Calu3 (cell line): ENCODE measurements at regions not wholly inside any gene's neighbourhood (a gene's known extent, or its start where the extent isn't known, plus 50 kb on each side); places are given as distances from the start of the nearest gene placed in this dataset.

Experiments
- BruUV-seq: library from RNA; stranded (reverse); fragments of 400-500 nt; replicated peaks from 2 replicates; lab custom pipeline; 2021; lab: Mats Ljungman, UMichigan
- CTCF ChIA-PET: fragments of 300-600 bp; sonication (Branson Sonifier 250); formaldehyde crosslinking; loops from one replicate; lab custom pipeline; 2022; ENCODE audit warnings: antibody characterized with exemption; lab: Charles Lee
- DNase-seq: peaks from one replicate; pipeline ENCODE4 v3.0.0; 2022
- H3K27ac Mint-ChIP-seq: one replicate; pipeline ENCODE4 v1.8.0; 2022; ENCODE audit warnings: mixed read lengths; ENCODE audit not compliant: unreplicated experiment
- H3K27me3 Mint-ChIP-seq: one replicate; pipeline ENCODE4 v1.8.0; 2022; ENCODE audit warnings: mixed read lengths; ENCODE audit not compliant: unreplicated experiment
- H3K36me3 Mint-ChIP-seq: one replicate; pipeline ENCODE4 v1.8.0; 2022; ENCODE audit warnings: mild to moderate bottlenecking, moderate library complexity, mixed read lengths; ENCODE audit not compliant: insufficient read depth, unreplicated experiment
- H3K4me1 Mint-ChIP-seq: one replicate; pipeline ENCODE4 v1.8.0; 2022; ENCODE audit warnings: mild to moderate bottlenecking, low read depth, mixed read lengths; ENCODE audit not compliant: unreplicated experiment
- H3K4me3 Mint-ChIP-seq: one replicate; pipeline ENCODE4 v1.8.0; 2022; ENCODE audit warnings: mild to moderate bottlenecking, low read depth, moderate library complexity, mixed read lengths; ENCODE audit not compliant: unreplicated experiment
- H3K9me3 Mint-ChIP-seq: one replicate; pipeline ENCODE4 v1.8.0; 2022; ENCODE audit warnings: low read depth, mixed read lengths; ENCODE audit not compliant: unreplicated experiment
- CTCF ChIP-seq: fragments of 200-600 bp; IDR thresholded peaks from one replicate; pipeline ENCODE4 v1.8.0; 2022; ENCODE audit warnings: antibody characterized with exemption; ENCODE audit not compliant: unreplicated experiment
- intact Hi-C: fragments of 100-400 bp; cut with micrococcal nuclease; formaldehyde crosslinking; loops from one replicate; pipeline ENCODE4 v1.10.0; 2022; ENCODE audit not compliant: unreplicated experiment

- H3K27me3 Mint-ChIP-seq, result no peaks in the 10 kb centered on the region
- H3K36me3 Mint-ChIP-seq, result no peaks in the 10 kb centered on the region
- BruUV-seq, result no TSS peak
- TF ChIP-seq CTCF, result no peak
- H3K9me3 Mint-ChIP-seq, result no peaks in the 10 kb centered on the region
- intact Hi-C loops, result no loop called here
- H3K27ac Mint-ChIP-seq, result no peak overlapping the region
- CTCF ChIA-PET, result no interaction called here
- H3K4me1 Mint-ChIP-seq, result no peaks in the 10 kb centered on the region
- no peak overlapping the region for H3K4me3 Mint-ChIP-seq
- DNase-seq, result no peak
These were observed 219.4 kb downstream of the HNMT start for GRCh38 chr2:138183705-138184104.

GRCh38 chr2:138184428-138184827, 220.2 kb downstream of the HNMT start:
- intact Hi-C loops, result no loop called here
- no peak for TF ChIP-seq CTCF
- Mint-ChIP-seq H3K9me3 (no peaks in the 10 kb centered on the region), H3K4me1 (no peaks in the 10 kb centered on the region), H3K36me3 (no peaks in the 10 kb centered on the region), H3K4me3 (no peak overlapping the region), H3K27me3 (no peaks in the 10 kb centered on the region), H3K27ac (no peak overlapping the region)
- BruUV-seq, result no TSS peak
- CTCF ChIA-PET, result no interaction called here
- DNase-seq, result no peak

GRCh38 chr2:138185827-138186226, 221.6 kb downstream of the HNMT start:
- Mint-ChIP-seq H3K9me3 (no peaks in the 10 kb centered on the region), H3K4me3 (no peak overlapping the region), H3K4me1 (no peaks in the 10 kb centered on the region), H3K27ac (no peak overlapping the region), H3K36me3 (no peaks in the 10 kb centered on the region), H3K27me3 (no peaks in the 10 kb centered on the region)
- CTCF ChIA-PET, result no interaction called here
- intact Hi-C loops, result no loop called here
- BruUV-seq, result no TSS peak
- DNase-seq, result no peak
- no peak for TF ChIP-seq CTCF

- no peak overlapping the region for H3K4me3 Mint-ChIP-seq
- BruUV-seq, result no TSS peak
- no peak for DNase-seq
These were observed 222.9 kb downstream of the HNMT start for GRCh38 chr2:138187221-138187620.

More at GRCh38 chr2:138187221-138187620, 222.9 kb downstream of the HNMT start:
- Mint-ChIP-seq H3K36me3 (no peaks in the 10 kb centered on the region), H3K27me3 (no peaks in the 10 kb centered on the region), H3K4me1 (no peaks in the 10 kb centered on the region), H3K27ac (no peak overlapping the region), H3K9me3 (no peaks in the 10 kb centered on the region)
- CTCF ChIA-PET, result no interaction called here
- intact Hi-C loops, result no loop called here
- TF ChIP-seq CTCF, result no peak
